ENCODE measurements at regions not wholly inside any gene's neighbourhood (a gene's known extent, or its start where the extent isn't known, plus 50 kb on each side); places are given as distances from the start of the nearest gene placed in this dataset.
"Not testable (repeated sequence)": the region's sequence is repeated elsewhere in the genome, so short reads cannot be mapped to it uniquely, and the experiment has no call there.

GRCh38 chr6:68141190-68141589, 493.9 kb upstream of the ADGRB3 start:
- no peak for DNase-seq

- DNase-seq = no peak
Measured at GRCh38 chr6:68139130-68139529, 496.0 kb upstream of the ADGRB3 start.

- no peak for DNase-seq
Measured at GRCh38 chr6:68134796-68135195, 500.3 kb upstream of the ADGRB3 start.

GRCh38 chr6:68128211-68128610, 506.9 kb upstream of the ADGRB3 start:
- DNase-seq = no peak

GRCh38 chr6:68127074-68127473, 508.0 kb upstream of the ADGRB3 start:
- no peak for DNase-seq

- no peak for DNase-seq
Measured at GRCh38 chr6:68126089-68126749, 508.9 kb upstream of the ADGRB3 start.

- DNase-seq = not testable (repeated sequence)
Measured at GRCh38 chr6:68122975-68123374, 512.1 kb upstream of the ADGRB3 start.

- no peak for DNase-seq
Measured at GRCh38 chr6:68122032-68122431, 513.0 kb upstream of the ADGRB3 start.

- DNase-seq = not testable (repeated sequence)
Measured at GRCh38 chr6:68120954-68121353, 514.1 kb upstream of the ADGRB3 start.

- DNase-seq = no peak
Measured at GRCh38 chr6:68114463-68115047, 520.5 kb upstream of the ADGRB3 start.

GRCh38 chr6:68108233-68108835, 526.7 kb upstream of the ADGRB3 start:
- DNase-seq = no peak

GRCh38 chr6:68094070-68094469, 541.0 kb upstream of the ADGRB3 start:
- no peak for DNase-seq

GRCh38 chr6:68087399-68088133, 547.5 kb upstream of the ADGRB3 start:
- no peak for DNase-seq

GRCh38 chr6:68086199-68086598, 548.9 kb upstream of the ADGRB3 start:
- DNase-seq = no peak

- DNase-seq = not testable (repeated sequence)
Measured at GRCh38 chr6:68085599-68085998, 549.5 kb upstream of the ADGRB3 start.

GRCh38 chr6:68082086-68082485, 553.0 kb upstream of the ADGRB3 start:
- no peak for DNase-seq

- DNase-seq = no peak
Measured at GRCh38 chr6:68080074-68080473, 555.0 kb upstream of the ADGRB3 start.

- DNase-seq = no peak
Measured at GRCh38 chr6:68077661-68078060, 557.4 kb upstream of the ADGRB3 start.

GRCh38 chr6:68071740-68072139, 563.3 kb upstream of the ADGRB3 start:
- DNase-seq = no peak

- DNase-seq = no peak
Measured at GRCh38 chr6:68069921-68070710, 565.0 kb upstream of the ADGRB3 start.

- DNase-seq = no peak
Measured at GRCh38 chr6:68059899-68060298, 575.2 kb upstream of the ADGRB3 start.

- no peak for DNase-seq
Measured at GRCh38 chr6:68059261-68059660, 575.8 kb upstream of the ADGRB3 start.
